Vagina (tissue), 2 donors: ENCODE measurements at regions not wholly inside any gene's neighbourhood (a gene's known extent, or its start where the extent isn't known, plus 50 kb on each side); places are given as distances from the start of the nearest gene placed in this dataset.

Source experiments
- DNase-seq, 2 donors: peaks; one replicate each; pipeline ENCODE4 v3.0.0-alpha.2; 2017; ENCODE audit errors: extremely low spot score in 2 of 2
- H3K27ac ChIP-seq: fragments of 200-600 bp; sonication (generic); one replicate; pipeline ENCODE4 v1.5.1; 2019
- H3K27me3 ChIP-seq: fragments of 200-600 bp; sonication (generic); one replicate; pipeline ENCODE4 v1.5.1; 2019
- H3K36me3 ChIP-seq, 2 donors: fragments of 200-600 bp; sonication (generic); one replicate each; pipeline ENCODE4 v1.5.1; 2017 to 2019
- H3K4me1 ChIP-seq: fragments of 200-600 bp; sonication (generic); one replicate; pipeline ENCODE4 v1.5.1; 2019
- H3K4me3 ChIP-seq, 2 donors: fragments of 200-600 bp; sonication (generic); 1 replicate in 1 of 2; 2 replicates in 1 of 2; pipeline ENCODE4 v1.5.1; 2016 to 2019
- H3K9me3 ChIP-seq: fragments of 200-600 bp; sonication (generic); one replicate; pipeline ENCODE4 v1.5.1; 2019
- POLR2A ChIP-seq, 2 donors: fragments of 450-650 bp; IDR thresholded peaks; one replicate each; pipeline ENCODE4 v1.6.1; 2017; ENCODE audit warnings: antibody characterized with exemption in 2 of 2, mild to moderate bottlenecking in 2 of 2, moderate library complexity in 2 of 2
- POLR2AphosphoS5 ChIP-seq, 2 donors: sonication (generic); formaldehyde crosslinking; IDR thresholded peaks; one replicate each; pipeline ENCODE4 v1.9.0; 2017; ENCODE audit warnings: antibody characterized with exemption in 2 of 2, mild to moderate bottlenecking in 2 of 2, low read depth in 1 of 2; ENCODE audit not compliant: insufficient read depth in 1 of 2
- intact Hi-C: fragments of 100-400 bp; cut with DNase I; formaldehyde crosslinking; loops from one replicate; pipeline ENCODE4 v1.15.1; 2023
- TF ChIP-seq, protein P1 (sequence below), 3 experiments: fragments of 450-650 bp in 2 of 3; fragments of 200-600 bp in 1 of 3; sonication (generic) in 1 of 3; IDR thresholded peaks; one replicate each; pipeline ENCODE4 v1.5.1; 2017 to 2019; ENCODE audit warnings: antibody characterized with exemption in 3 of 3, mild to moderate bottlenecking in 2 of 3, moderate library complexity in 2 of 3

DNA sequence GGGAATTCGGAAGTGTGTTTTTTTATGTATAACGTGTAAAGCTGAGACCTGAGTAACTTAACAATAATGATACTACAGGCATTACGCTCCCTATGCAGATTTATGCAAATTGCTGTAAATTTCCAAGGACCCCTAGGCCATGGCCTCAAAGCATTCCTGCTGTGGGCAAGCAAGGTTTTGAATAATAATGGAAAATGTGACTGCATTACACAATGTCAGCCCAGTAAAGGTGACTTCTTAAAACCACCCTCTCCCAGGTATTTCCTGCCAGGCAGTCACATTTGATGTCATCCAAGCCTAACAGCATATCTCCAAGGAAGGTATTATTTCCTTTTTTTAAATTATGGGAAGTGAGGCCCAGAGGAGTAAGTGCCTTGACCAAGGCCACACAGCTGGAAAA, 621.0 kb downstream of the BCL11B start:
- H3K27me3 ChIP-seq = no peaks in the 10 kb centered on the region
- H3K27ac ChIP-seq = no peak overlapping the region
- intact Hi-C loops = no loop called here
- no peaks in the 10 kb centered on the region for H3K9me3 ChIP-seq
- no peaks in the 10 kb centered on the region for H3K36me3 ChIP-seq
- no peak overlapping the region for H3K4me3 ChIP-seq
- no peaks in the 10 kb centered on the region for H3K4me1 ChIP-seq
- DNase-seq = no peak
- TF ChIP-seq, protein P1, sequence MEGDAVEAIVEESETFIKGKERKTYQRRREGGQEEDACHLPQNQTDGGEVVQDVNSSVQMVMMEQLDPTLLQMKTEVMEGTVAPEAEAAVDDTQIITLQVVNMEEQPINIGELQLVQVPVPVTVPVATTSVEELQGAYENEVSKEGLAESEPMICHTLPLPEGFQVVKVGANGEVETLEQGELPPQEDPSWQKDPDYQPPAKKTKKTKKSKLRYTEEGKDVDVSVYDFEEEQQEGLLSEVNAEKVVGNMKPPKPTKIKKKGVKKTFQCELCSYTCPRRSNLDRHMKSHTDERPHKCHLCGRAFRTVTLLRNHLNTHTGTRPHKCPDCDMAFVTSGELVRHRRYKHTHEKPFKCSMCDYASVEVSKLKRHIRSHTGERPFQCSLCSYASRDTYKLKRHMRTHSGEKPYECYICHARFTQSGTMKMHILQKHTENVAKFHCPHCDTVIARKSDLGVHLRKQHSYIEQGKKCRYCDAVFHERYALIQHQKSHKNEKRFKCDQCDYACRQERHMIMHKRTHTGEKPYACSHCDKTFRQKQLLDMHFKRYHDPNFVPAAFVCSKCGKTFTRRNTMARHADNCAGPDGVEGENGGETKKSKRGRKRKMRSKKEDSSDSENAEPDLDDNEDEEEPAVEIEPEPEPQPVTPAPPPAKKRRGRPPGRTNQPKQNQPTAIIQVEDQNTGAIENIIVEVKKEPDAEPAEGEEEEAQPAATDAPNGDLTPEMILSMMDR (IDR thresholded peaks at IDR 0.05) = no peak
- TF ChIP-seq POLR2AphosphoS5 (IDR thresholded peaks at IDR 0.05; ENCODE audit: insufficient read depth in 1 of 2, low read depth in 1 of 2) (no peak), POLR2A (IDR thresholded peaks at IDR 0.05) (no peak)

DNA sequence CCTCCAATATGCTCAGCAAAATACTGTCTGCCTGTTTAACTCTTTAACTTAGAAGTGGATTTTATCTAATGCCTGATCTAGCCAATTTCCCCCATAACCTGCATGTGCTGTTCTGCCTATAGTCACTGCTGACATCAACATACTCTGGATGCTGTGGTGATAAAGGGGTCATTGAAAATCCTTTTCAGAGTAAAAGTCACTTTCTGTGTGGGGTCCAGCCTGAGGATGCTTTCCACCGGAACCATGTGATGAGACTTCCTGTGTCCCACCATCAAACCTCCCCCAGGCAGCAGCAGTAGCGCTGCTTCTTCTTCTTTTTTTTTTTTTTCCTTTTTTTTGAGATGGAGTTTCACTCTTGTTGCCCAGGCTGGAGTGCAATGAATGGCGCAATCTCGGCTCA, 607.0 kb downstream of the BCL11B start:
- Histone ChIP-seq H3K4me3 (no peak overlapping the region), H3K27ac (no peak overlapping the region), H3K36me3 (no peaks in the 10 kb centered on the region), H3K4me1 (no peaks in the 10 kb centered on the region), H3K9me3 (no peaks in the 10 kb centered on the region), H3K27me3 (no peaks in the 10 kb centered on the region)
- TF ChIP-seq POLR2AphosphoS5 (IDR thresholded peaks at IDR 0.05; ENCODE audit: insufficient read depth in 1 of 2, low read depth in 1 of 2) (no peak), POLR2A (IDR thresholded peaks at IDR 0.05) (no peak)
- TF ChIP-seq, protein P1 (IDR thresholded peaks at IDR 0.05) = no peak
- DNase-seq = no peak
- intact Hi-C loops = no loop called here

DNA sequence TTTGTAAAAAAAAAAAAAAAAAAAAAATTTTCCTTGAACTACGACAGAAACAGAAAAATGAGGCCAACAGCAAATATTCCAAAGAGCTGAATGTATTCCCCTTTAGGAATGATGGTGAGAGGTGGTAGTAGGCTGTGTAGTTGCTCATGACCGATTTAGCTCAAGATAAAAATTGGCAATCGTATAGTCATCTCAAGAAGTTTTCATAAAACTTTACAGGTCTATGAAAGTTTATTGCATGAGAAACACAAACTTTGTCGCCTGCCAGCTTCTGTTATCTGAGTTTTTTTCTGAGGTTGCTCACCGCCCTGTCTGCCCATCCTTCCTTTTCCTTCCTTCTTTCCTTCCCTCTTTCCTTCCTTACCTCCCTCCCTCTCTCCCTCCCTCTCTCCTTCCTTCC, 605.5 kb downstream of the BCL11B start:
- H3K4me3 ChIP-seq = no peak overlapping the region
- no peaks in the 10 kb centered on the region for H3K27me3 ChIP-seq
- no peak for TF ChIP-seq POLR2A (IDR thresholded peaks at IDR 0.05)
- no peak for DNase-seq
- H3K4me1 ChIP-seq = no peaks in the 10 kb centered on the region
- no peak overlapping the region for H3K27ac ChIP-seq
- no peaks in the 10 kb centered on the region for H3K9me3 ChIP-seq
- no peaks in the 10 kb centered on the region for H3K36me3 ChIP-seq
- intact Hi-C loops = no loop called here

DNA sequence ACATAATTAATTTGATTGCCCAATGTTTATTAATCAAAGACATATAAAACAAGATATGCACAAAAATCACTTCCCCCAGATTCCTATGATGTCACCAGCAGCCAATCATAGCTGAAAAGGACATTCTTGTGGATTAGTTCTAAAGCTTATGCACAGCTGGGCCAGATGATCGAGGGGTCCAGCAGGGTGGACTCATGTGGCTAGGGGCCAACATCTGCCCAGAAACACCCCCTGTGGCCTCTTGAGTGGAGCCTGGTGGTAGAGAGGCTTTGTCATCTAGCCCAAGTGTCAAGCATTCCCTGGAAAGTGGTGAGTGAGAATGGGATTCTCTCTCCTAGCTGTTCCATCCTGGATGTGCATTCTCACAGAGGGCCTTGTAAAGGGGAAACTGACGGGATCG, 590.0 kb downstream of the BCL11B start:
- H3K27ac ChIP-seq = no peak overlapping the region
- H3K4me3 ChIP-seq = no peak overlapping the region
- no peaks in the 10 kb centered on the region for H3K27me3 ChIP-seq
- no peaks in the 10 kb centered on the region for H3K4me1 ChIP-seq
- DNase-seq = no peak
- H3K36me3 ChIP-seq = no peaks in the 10 kb centered on the region
- H3K9me3 ChIP-seq = no peaks in the 10 kb centered on the region
- TF ChIP-seq, protein P1 (IDR thresholded peaks at IDR 0.05) = no peak
- TF ChIP-seq POLR2A (IDR thresholded peaks at IDR 0.05) = no peak
- no peak for TF ChIP-seq POLR2AphosphoS5 (IDR thresholded peaks at IDR 0.05; ENCODE audit: insufficient read depth in 1 of 2, low read depth in 1 of 2)
- intact Hi-C loops = no loop called here

DNA sequence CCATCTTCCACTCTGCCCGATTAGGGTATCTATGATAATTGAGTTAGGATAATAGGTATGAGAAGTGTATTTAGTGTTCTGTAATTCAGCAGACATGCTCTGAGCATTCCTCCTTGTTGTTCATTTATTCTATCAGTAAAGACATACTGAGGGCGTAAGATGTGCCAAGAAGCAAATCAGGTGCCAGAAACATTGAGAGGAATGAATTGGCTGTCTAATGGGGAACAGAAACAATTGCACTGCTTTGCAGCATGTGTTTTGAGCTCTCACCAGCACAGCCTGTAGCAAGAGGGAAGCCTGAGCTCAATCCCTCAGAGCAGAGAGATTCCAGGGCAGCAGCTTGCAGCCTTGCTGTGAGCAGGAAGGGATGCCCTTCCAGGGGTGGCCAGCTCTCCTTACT, 589.3 kb downstream of the BCL11B start:
- no peaks in the 10 kb centered on the region for H3K36me3 ChIP-seq
- no peak for TF ChIP-seq POLR2AphosphoS5 (IDR thresholded peaks at IDR 0.05; ENCODE audit: insufficient read depth in 1 of 2, low read depth in 1 of 2)
- no peak for TF ChIP-seq POLR2A (IDR thresholded peaks at IDR 0.05)
- TF ChIP-seq, protein P1 (IDR thresholded peaks at IDR 0.05) = no peak
- no peak for DNase-seq

DNA sequence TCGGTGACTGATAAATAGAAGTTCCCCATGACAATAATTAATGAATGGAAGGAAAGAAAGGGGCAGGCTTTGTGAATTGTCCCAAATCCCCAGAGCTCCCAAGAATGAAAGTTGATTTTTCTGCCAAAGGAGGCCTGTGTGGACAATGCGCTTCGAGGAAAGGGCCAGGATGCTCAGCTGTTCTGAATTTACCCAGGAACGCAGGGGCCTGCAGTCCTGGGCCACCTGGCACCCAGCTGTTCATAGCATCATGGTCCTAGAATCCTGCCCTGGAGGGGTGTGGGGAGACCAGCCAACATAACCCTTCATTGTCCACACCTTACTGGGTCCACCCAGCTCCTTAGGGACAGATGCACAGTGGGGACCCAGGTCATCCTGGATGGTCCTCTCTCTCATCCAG, 587.5 kb downstream of the BCL11B start:
- intact Hi-C loops = no loop called here
- Histone ChIP-seq H3K36me3 (no peaks in the 10 kb centered on the region), H3K4me1 (no peaks in the 10 kb centered on the region), H3K4me3 (no peak overlapping the region), H3K27ac (no peak overlapping the region), H3K27me3 (no peaks in the 10 kb centered on the region), H3K9me3 (no peaks in the 10 kb centered on the region)
- no peak for DNase-seq
- TF ChIP-seq, protein P1 (IDR thresholded peaks at IDR 0.05) = no peak
- TF ChIP-seq POLR2A (IDR thresholded peaks at IDR 0.05) (no peak), POLR2AphosphoS5 (IDR thresholded peaks at IDR 0.05; ENCODE audit: insufficient read depth in 1 of 2, low read depth in 1 of 2) (no peak)

More for the DNA sequence above, 589.3 kb downstream of the BCL11B start:
- no peak overlapping the region for H3K4me3 ChIP-seq
- H3K4me1 ChIP-seq = no peaks in the 10 kb centered on the region
- no peaks in the 10 kb centered on the region for H3K27me3 ChIP-seq
- intact Hi-C loops = no loop called here
- H3K27ac ChIP-seq = no peak overlapping the region
- no peaks in the 10 kb centered on the region for H3K9me3 ChIP-seq
